Nucleus accumbens (tissue), 56 donors: ENCODE measurements at regions not wholly inside any gene's neighbourhood (a gene's known extent, or its start where the extent isn't known, plus 50 kb on each side); places are given as distances from the start of the nearest gene placed in this dataset.

Experiments used
- DNase-seq, 56 donors: peaks; one replicate each; lab custom pipeline; 2025; lab: John Stamatoyannopoulos, UW

DNA sequence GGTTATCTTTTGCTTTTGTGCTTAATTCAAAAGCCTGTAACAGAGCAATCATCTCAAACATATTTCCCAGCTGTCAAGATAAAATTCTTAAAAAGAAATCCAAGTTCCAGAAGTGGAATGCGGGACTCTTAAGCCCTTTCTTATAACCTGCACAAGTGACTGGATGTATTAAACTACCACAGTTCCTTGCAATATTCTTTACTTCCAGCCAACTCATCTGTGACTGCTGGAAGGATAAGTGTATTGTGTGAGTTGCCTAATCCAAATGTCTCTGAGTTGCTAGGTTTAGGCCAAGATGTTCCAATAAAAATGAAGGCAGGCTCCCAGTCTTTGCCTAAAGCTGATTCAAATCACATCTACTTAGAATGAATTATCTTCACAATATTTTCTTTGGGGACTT, 159.2 kb upstream of the SLC24A2 start:
- no peak for DNase-seq

DNA sequence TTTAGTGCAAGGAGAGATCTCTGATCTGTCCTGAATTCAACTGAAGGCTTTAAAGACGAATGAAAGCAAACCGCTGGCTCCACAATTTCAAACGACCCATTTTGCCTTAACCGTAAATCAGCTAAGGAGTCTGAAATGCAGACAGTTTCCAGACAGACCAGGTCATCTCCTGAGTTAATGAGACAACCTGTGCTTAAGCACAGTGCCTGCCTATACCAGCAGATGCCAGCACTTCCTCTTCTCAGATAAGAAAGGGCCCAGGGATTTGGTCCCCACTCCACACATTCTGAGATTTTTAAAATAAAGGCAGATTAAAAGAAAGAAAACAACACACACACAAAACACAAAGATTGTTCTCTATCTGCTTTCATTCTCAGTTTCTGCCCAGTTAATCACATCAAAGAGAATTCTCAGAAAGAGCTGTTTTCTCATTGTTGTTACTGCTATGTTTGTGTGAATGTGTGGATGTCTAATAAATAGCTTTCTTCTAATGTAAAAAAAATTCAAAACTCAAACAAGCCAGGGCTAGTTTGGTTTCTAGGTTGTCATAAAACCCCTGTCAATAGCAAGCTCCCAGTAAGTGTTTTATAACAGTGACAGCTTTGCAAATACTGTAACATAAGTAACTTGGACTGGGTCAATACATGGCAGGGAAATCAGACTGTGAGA, 157.7 kb upstream of the SLC24A2 start:
- DNase-seq, result peak in 1 of 56 donors; percentile 24

DNA sequence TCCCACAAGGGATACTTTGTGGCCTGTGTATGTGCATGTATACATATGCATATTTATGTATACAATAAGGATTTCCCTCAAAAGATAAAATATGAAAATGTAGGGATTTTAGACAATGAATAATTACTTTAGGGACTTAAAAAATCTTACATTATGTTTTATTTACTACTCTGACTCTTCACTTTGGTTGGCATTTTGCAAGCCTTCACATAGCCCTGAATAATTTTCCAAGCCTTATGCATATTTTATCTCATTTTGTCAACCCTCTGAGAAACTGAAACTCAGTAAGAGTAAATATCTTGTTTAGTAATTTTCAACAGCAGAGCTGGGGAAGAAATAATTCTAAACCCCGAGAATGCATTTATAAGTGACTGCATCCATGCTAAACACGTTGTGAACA, 153.0 kb upstream of the SLC24A2 start:
- no peak for DNase-seq

DNA sequence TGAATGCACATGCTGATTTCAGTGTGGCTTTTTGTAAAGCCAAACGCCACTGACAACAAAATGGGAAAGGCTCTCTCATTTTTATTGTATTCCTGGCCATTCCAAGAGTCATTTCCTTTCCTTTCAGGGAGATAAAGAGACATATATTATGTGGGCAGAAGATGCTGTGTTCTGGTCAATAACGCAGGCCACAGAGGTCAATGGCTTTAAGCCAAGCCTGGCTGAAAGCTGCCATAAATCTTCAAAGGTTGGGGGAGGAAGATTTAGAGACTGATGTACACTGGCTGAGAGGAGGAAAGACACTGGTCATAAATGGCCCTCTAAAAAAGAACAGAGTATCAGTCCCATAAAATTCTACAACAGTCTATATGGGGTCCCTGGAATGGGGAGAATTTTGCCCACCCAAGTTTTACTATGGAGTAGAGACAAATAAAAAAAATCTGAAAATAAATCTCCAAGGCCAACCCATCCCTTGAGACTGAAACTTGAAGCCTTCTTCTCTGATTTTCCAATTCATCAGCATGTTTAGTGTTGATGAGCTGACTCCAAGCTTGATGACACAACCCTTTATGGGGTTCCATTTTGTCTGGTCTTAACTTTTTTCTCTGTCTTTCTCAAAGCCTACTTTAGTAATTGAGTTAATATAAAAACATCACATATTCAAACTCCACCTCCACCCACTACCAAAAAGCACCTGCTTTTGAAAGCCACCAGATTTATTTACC, 152.1 kb upstream of the SLC24A2 start:
- DNase-seq, result no peak

DNA sequence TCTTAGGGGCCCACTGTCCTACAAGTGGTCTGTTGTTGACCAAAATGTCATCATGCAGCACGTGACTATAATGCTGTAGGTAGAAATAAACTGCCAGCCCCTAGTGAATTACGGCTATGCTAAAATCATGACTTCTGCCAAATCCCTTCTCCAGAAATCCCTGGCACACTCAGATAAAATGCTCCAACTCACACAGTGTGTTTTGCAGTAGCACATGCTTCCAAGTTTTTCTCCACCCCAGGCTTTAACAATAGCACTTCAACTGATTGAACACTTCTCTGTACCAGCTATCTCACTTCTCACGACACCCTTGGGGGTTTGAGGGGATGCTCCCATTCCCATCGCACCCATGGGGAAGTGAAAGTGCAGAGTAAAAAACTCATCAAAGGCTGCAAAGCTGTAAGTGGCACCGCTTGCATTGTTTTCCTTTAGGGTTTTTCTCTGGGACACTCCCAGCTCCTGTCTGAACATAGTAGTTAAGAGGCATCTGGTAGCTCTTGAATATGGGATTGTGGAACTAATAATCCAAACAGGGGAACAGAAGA, 151.0 kb upstream of the SLC24A2 start:
- DNase-seq, result no peak

DNA sequence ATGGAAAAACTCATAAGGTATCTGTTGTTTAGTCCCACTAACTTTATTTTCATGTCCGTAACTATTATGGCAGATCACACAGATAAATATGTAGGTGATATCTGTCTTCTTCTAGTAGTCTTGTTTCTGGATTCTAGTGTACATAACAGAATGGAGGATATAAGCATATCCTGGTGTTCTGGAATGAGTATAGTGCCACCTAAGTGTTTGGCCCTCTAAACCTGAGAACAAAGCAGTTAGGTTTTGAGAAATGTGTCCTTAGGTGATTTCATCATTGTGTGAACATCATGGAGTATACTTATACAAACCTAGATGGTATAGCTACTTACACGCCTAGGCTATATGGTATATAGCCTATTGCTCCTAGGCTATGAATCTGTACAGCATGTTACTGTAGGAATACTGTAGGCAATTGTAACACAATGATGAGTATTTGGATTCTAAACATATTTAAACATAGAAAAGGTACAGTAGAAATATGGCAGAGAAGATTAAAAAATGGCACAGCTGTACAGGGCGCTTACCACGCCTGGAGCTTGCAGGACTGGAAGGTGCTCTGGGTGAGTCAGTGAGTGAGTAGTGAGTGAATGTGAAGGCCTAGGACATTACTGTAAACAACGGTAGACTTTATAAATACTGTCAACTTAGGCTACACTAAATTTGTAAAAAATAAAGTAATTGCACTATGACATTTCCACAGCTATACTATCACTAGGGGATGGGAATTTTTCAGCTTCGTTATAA, 150.3 kb upstream of the SLC24A2 start:
- no peak for DNase-seq

DNA sequence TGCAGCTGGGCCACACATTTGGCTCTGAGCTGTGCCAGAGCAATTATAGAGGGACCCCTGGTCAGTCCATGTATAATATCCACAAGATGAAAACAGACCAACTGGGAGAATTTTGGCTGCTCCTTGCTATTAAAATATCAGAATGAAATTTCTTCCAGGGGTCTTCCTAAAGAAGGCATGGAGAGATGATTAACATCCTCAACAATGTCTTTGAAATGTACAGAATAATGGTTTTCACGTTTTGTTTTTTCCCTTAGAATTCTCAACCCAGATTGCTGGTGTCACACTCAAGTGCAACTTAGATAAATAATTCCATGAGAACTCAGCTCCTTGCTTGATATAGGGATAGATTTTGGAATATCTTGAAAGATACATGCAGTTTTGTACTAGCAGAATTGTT, 148.3 kb upstream of the SLC24A2 start:
- DNase-seq, result no peak

DNA sequence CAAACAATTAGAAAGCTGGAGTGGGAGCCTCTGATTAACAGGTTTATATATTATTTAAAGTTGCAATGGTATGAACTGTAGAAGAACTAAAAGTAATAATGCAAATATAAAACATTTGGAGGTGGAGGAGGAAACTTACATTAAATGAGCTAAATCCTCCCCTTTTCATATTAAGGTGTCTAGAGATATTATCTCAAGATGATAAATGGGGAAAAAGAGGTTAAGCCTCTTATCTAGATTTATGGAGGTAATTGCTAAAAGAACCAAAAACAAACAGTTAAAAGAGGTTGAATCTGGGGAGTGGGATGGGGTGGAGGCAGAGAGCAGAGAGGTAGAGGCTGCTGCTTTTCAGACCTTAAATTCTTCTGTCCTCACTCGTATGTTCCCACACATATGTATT, 147.8 kb upstream of the SLC24A2 start:
- DNase-seq, result no peak

DNA sequence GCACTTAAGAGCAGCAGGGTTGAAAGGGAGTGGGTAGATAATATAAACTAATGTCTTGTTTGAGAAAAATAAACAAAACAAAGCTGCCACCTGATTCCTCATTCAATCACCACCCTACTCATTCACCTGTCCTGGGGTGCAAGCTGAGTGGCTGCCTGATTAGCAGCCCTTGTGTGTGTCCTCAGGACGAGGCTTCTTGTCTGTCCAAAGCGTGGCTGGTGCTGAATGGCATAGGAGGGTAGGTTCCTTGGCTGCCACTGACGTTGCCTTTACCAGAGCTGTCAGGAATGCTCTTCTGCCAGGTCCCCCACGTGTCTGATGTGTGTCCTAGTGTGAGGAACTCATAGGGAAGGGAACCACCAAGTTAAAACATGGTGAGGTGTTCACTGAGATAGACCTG, 146.6 kb upstream of the SLC24A2 start:
- no peak for DNase-seq

DNA sequence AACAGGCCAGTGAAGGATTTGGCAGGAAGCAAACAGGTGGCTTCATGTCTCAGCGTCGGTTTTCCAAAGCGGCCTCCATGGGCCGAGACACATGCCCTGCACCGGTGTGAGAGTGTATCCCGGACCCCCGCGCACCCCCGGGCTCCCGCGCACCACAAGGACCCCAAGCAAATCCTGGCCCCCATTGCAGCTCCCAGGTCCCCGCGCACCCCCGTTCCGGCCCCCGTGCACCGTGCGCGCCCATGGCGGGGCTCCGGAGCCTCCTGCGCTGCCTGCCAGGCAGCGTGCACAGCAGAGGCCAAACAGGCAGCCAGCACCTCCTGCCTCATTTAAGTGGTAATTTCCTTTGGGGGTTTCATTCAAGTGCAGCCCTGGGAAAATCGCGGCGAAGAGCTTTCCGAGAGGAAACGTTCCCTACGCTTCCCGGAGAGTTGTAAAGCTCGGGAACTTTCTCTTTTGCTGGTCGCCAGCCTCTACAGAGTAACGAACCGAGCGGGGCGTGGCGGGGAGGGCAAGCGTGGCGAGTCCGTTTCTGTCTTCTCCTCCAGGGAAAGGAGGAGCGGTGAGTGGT, 145.5 kb upstream of the SLC24A2 start:
- DNase-seq, result peak in 2 of 56 donors; percentile 8 to 29

DNA sequence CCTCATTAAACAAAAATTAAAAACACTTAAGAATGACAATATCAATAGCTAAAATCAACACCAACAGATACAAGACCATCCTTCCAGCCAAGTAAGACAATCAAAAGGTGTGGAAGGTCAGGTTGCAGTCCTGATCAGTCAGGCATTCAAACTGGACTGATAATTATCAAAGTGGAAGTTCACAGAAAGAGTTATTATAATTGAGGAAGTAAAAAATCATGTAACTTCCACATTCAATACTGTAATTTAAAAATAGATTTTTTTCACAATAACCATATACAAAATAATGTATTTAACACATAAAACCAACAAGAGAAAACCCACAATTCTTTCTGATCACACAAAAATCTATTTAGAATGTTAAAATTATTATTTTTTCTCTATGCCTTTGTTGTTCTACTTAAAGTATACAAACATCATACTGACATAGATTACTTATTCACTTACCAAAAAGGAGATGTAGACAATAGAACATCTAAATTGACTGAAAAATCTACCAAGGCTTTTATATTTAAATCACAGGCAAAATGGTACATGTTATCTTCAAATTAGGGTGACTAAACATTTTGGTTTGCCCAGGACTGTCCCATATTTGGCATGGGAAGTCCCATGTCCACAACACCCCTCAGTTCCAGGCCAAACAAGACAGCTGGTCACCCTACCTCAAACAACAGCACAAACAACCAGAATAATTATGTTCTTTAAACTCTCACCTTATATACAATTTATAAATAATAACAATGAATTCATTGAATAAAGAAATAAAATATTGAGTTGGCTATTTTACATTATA, 142.5 kb upstream of the SLC24A2 start:
- DNase-seq, result no peak

DNA sequence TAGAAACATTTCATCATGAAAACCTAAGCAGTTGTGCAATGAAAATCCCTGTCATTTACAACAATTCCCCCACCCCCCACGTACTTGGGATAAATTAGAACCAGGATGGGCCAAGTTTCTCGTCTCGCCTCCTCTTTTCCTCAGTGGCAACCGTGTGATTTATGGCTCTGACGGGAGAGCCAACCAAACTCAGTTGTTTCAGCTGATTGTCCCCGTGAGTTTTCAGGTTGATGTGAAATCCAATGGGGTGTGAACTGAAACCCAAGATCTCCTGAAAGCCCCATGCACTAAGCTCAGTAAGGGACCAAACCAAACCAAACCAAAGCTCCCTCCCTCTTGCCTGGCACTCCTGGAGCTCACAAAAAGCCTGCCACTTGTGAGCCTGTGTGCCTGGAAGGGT, 138.7 kb upstream of the SLC24A2 start:
- no peak for DNase-seq

DNA sequence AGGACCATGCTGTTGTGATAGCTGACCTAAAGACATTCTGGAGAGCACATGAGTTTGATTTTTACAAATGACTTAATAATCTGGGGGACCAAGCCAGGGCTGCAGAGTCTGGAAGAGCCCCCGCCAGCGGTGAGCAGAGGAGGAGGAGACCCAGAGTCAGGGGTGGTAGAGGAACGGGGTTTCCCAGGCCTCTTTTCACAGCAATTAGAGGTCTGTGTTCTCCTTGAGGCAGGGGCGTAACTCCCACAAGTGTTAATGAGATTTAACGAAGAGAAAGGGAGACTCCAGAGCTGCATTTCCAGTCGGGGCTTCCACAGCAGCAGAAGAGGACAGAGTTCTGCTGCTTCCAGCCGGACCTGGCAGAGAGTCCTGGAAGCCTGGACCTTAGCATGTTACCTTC, 137.9 kb upstream of the SLC24A2 start:
- DNase-seq, result no peak

DNA sequence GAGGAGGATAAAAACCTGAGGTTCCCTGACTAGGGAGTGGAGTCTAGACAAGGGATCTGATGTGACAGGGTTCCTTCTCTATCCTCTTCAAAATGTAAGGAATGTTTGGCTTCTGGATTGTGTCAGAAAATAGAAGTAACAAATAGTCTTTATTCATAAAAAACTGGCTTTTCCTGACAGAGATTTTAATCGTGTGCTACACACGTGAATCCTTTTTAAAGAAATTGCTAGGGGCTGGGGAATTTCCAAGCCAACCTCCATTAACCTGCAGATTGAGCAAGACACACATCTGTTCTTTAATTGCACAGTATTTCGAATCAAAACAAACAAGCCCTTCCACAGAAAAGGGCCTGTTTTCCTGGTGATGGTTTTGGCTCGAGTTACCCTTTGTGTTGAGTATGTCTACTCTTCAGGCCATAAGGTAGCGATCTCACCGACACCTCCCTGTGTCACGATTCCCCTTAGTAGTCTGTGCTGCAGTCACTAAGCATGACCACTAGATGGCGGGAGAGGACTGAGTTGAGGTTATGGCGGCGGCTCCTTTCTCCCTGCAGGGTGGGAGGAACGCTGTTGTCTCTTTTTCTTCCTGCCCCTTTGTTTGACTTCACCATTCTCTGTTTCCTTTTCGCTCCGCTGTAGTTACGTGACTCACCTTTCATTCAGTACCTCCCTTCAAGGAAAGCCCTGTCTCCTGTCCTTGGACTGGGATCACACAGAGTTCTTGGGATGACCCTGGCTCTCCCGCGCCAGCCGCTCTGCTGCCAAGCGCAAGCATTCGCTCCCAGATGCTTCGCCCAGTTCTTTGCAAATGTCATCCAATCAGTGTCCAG, 137.1 kb upstream of the SLC24A2 start:
- DNase-seq, result peak in 53 of 56 donors; percentile 23 to 85 (median 63)

DNA sequence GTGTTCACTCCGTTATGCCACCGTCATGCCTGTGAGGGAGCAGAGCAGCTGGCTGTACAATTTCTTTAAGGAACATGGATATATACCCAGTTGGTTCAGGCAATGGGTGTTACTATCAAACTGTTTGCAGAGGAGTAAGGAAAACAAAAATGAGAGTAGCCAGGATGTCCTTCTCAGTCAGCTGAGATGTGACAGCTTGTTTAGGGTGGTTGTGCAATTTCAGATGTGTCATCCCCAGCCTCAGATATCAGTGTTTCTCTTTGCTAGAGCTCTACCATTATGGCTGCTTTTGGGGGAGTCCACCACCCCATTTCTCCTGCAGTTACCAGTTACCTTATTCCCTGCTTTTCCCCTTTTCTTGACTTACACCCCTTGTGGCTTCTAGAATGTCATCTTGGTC, 135.2 kb upstream of the SLC24A2 start:
- no peak for DNase-seq

DNA sequence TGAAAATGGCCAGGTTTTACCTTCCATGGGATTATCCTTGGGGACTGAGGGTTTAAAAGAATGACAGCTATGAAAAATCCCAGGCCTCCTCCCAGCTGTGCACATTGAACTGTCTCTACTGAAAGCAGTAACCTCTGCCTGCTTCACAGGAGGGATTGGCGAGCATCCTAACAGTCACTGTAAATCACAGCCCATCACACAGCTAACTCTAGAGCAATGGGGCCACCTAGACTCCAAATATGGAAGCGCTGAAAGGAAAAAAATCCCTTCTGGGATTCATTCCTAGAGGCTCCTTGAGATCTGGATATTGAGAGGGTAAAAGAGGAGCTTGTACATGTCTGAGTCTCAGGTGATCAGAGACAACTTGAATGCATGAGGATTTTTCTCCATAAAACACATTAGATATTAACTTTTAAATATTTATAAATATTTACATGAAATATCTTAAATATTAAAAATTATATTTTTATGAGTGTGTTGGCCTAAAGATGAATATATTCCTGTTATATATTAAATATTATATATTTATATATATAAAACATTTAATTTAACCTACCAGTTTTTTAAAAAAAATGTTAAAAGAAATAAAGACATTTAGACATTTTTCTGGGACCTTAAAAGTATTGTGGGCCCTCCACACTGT, 133.8 kb upstream of the SLC24A2 start:
- DNase-seq, result peak in 46 of 56 donors; percentile 4 to 82 (median 50)

DNA sequence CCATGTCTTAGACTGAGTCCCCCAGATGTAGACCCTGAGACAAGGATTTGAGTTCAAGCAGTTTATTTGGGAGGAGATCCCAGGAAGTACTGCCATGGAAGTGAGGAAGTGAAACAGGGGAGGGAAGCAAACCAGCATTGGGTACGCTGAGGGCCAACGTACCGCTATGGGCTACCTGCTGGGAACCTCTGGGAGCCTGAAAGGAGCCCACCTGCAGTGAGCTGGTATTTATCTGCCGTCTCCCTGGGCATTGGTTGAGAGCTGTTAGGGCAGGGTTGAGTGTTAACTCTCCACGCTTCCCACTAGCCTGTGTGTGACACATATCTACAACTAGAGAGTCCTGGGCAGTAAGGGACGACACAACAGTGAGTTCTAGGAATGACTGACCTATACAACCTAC, 131.6 kb upstream of the SLC24A2 start:
- DNase-seq, result no peak

DNA sequence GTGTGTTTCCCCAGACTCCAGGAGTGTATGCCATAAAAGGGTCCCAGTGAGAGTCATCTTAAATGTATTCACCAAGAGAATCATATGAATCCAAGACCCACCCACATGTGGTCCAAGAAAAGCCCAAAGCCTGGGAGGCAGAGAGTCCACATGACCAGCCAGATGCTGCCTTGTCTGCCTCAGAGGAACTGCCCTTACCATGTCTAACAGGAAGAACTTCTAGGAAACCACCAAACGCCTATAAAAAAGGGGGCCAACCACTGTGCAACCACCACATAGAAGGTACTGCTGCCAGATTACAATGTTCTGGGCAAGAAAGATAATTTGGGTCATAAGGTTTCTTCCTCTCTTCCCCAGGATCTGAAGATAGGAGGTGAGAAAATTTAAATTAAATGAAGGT, 129.8 kb upstream of the SLC24A2 start:
- no peak for DNase-seq

DNA sequence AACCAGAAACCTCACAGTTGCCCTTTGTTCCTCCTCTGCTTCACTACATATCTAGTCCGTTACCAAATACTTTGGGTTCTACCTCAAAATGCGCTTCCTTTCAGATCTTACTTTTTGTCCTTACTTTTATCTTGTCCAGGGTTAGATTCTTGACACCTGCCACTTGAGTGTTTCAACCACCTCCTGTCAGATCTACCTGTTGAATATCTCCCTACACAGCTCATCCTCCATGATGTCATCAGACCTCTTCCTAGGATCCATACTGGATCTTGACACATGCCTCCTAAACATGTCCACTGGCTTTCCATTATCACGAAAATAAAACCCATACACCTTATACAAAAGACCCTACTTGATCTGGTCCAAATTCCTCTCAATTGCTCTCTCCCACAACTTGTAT, 125.2 kb upstream of the SLC24A2 start:
- no peak for DNase-seq
